Adrenal gland (tissue), 5 donors: ENCODE measurements at regions not wholly inside any gene's neighbourhood (a gene's known extent, or its start where the extent isn't known, plus 50 kb on each side); places are given as distances from the start of the nearest gene placed in this dataset.

ENCODE experiments used
- POLR2A ChIP-seq, 2 donors: fragments of 450-650 bp; IDR thresholded peaks; one replicate each; pipeline ENCODE4 v1.6.1; 2017; ENCODE audit warnings: antibody characterized with exemption in 2 of 2, mild to moderate bottlenecking in 2 of 2, moderate library complexity in 1 of 2
- TF ChIP-seq, protein P1 (sequence below), 6 experiments: fragments of 450-650 bp in 4 of 6; fragments of 200-600 bp in 2 of 6; sonication (generic) in 1 of 6; IDR thresholded peaks; 1 replicate in 5 of 6; 2 replicates in 1 of 6; pipeline versions ENCODE4 v1.5.1 to v1.8.0; 2016 to 2021; ENCODE audit warnings: antibody characterized with exemption in 6 of 6, mild to moderate bottlenecking in 2 of 6, moderate library complexity in 1 of 6
- donor health status: DM: no; HTN: no; CAD: no.

DNA sequence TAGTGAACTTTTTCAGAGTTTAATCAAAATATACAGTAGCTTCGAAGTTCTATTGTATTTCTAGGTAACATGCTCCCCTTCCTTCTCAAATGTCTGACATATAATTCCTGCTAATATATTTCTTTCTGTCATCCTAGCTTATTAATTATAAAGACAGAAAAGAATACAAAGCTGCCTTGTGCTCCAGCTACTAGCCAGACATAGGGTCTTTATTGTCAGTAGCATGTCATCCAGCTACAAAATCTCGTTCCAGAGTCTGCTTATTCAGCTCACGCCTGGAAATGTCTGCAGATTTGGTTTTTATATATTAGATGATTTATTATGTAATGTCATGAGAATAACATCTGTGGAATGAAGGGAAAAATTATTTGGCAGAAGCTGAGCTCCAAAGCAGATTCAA, 1102.8 kb downstream of the BRINP3 start:
- no peak for TF ChIP-seq POLR2A (IDR thresholded peaks at IDR 0.05)
- TF ChIP-seq, protein P1, sequence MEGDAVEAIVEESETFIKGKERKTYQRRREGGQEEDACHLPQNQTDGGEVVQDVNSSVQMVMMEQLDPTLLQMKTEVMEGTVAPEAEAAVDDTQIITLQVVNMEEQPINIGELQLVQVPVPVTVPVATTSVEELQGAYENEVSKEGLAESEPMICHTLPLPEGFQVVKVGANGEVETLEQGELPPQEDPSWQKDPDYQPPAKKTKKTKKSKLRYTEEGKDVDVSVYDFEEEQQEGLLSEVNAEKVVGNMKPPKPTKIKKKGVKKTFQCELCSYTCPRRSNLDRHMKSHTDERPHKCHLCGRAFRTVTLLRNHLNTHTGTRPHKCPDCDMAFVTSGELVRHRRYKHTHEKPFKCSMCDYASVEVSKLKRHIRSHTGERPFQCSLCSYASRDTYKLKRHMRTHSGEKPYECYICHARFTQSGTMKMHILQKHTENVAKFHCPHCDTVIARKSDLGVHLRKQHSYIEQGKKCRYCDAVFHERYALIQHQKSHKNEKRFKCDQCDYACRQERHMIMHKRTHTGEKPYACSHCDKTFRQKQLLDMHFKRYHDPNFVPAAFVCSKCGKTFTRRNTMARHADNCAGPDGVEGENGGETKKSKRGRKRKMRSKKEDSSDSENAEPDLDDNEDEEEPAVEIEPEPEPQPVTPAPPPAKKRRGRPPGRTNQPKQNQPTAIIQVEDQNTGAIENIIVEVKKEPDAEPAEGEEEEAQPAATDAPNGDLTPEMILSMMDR (IDR thresholded peaks at IDR 0.05): no peak
